Stimulated activated CD4-positive, alpha-beta T cell treated with anti-CD3 and anti-CD28 coated beads, TNF-alpha, amount 100 ng/mL, for 48 hours (primary cell): ENCODE measurements at regions not wholly inside any gene's neighbourhood (a gene's known extent, or its start where the extent isn't known, plus 50 kb on each side); places are given as distances from the start of the nearest gene placed in this dataset.
"Not testable (repeated sequence)": the region's sequence is repeated elsewhere in the genome, so short reads cannot be mapped to it uniquely, and the experiment has no call there.

ENCODE experiments used
- DNase-seq, 3 donors: peaks; one replicate each; pipeline ENCODE4 v3.0.0-alpha.2; 2020; ENCODE audit warnings: low read depth in 3 of 3

- no peak for DNase-seq
Observed at GRCh38 chr10:114872519-114873087, 51.0 kb downstream of the FHIP2A start.

- DNase-seq: no peak
Observed at GRCh38 chr10:114874827-114875411, 53.3 kb downstream of the FHIP2A start.

- not testable (repeated sequence) for DNase-seq
Observed at GRCh38 chr10:114875590-114876081, 54.1 kb downstream of the FHIP2A start.

GRCh38 chr10:114876169-114876568 is 54.6 kb downstream of the FHIP2A start:
- no peak for DNase-seq

GRCh38 chr10:114876602-114877300 is 55.2 kb downstream of the FHIP2A start:
- DNase-seq: peak in 2 of 3 donors; percentile 25 to 39

- no peak for DNase-seq
Observed at GRCh38 chr10:114877301-114877644, 55.7 kb downstream of the FHIP2A start.

GRCh38 chr10:114879093-114879492 is 57.5 kb downstream of the FHIP2A start:
- no peak for DNase-seq

- DNase-seq: no peak
Observed at GRCh38 chr10:114879541-114880158, 58.1 kb downstream of the FHIP2A start.

GRCh38 chr10:114881417-114881816 is 56.6 kb upstream of the TRUB1 start:
- DNase-seq: no peak

GRCh38 chr10:114881901-114882300 is 56.1 kb upstream of the TRUB1 start:
- no peak for DNase-seq

GRCh38 chr10:114885443-114885842 is 52.6 kb upstream of the TRUB1 start:
- DNase-seq: no peak
